ENCODE measurements at regions not wholly inside any gene's neighbourhood (a gene's known extent, or its start where the extent isn't known, plus 50 kb on each side); places are given as distances from the start of the nearest gene placed in this dataset.

GRCh38 chr22:49209452-49210195, 618.0 kb downstream of the BRD1 start:
- no peak overlapping the region for H3K27ac ChIP-seq
- no peaks in the 10 kb centered on the region for H3K9me3 ChIP-seq
- no peak for DNase-seq
- WGBS, 2 donors = 56 to 63% methylated on average over 8 to 12 of the region's 15 CpGs
- TF ChIP-seq POLR2A (IDR thresholded peaks at IDR 0.05) = no peak
- H3K27me3 ChIP-seq = peaks cover 0 to 39% (median 0%) of the 10 kb centered on the region in 4 donors
- no peaks in the 10 kb centered on the region for H3K4me1 ChIP-seq
- H3K4me3 ChIP-seq = no peak overlapping the region
- H3K36me3 ChIP-seq = no peaks in the 10 kb centered on the region
- intact Hi-C loops (cut with DNase I) = no loop called here

- Histone ChIP-seq H3K27ac (no peak overlapping the region), H3K27me3 (peaks cover 0 to 34% (median 0%) of the 10 kb centered on the region in 4 donors), H3K4me1 (no peaks in the 10 kb centered on the region), H3K9me3 (no peaks in the 10 kb centered on the region), H3K36me3 (no peaks in the 10 kb centered on the region), H3K4me3 (no peak overlapping the region)
- DNase-seq = no peak
- intact Hi-C loops (cut with DNase I) = no loop called here
- no peak for TF ChIP-seq POLR2A (IDR thresholded peaks at IDR 0.05)
- WGBS, 2 donors = 28 to 50% methylated on average over 10 to 15 of the region's 15 CpGs
Observed at GRCh38 chr22:49208768-49209252, 618.9 kb downstream of the BRD1 start.

- Histone ChIP-seq H3K27ac (no peak overlapping the region), H3K36me3 (no peaks in the 10 kb centered on the region), H3K9me3 (no peaks in the 10 kb centered on the region), H3K27me3 (peaks cover 0 to 33% (median 0%) of the 10 kb centered on the region in 4 donors), H3K4me3 (no peak overlapping the region), H3K4me1 (no peaks in the 10 kb centered on the region)
- no peak for DNase-seq
- WGBS, 2 donors = 70% methylated on average over 2 of the region's 2 CpGs; no CpG with 5 or more reads in 1 of the 2 donors
- TF ChIP-seq POLR2A (IDR thresholded peaks at IDR 0.05) (no peak), CTCF (IDR thresholded peaks at IDR 0.05) (no peak)
- intact Hi-C loops (cut with DNase I) = no loop called here
Observed at GRCh38 chr22:49208004-49208402, 619.7 kb downstream of the BRD1 start.

GRCh38 chr22:49207008-49208003, 620.4 kb downstream of the BRD1 start:
- intact Hi-C loops (cut with DNase I) = no loop called here

GRCh38 chr22:49206281-49206680, 621.4 kb downstream of the BRD1 start:
- intact Hi-C loops (cut with DNase I) = no loop called here
- Histone ChIP-seq H3K27me3 (peaks cover 0 to 34% (median 0%) of the 10 kb centered on the region in 4 donors), H3K36me3 (no peaks in the 10 kb centered on the region), H3K9me3 (no peaks in the 10 kb centered on the region), H3K4me1 (no peaks in the 10 kb centered on the region), H3K4me3 (no peak overlapping the region), H3K27ac (no peak overlapping the region)
- no peak for DNase-seq
- TF ChIP-seq CTCF (IDR thresholded peaks at IDR 0.05) = no peak
- TF ChIP-seq POLR2A (IDR thresholded peaks at IDR 0.05) = no peak
- WGBS, 2 donors = 82 to 89% methylated on average over 10 to 11 of the region's 12 CpGs

More at GRCh38 chr22:49207008-49208003, 620.4 kb downstream of the BRD1 start:
- H3K36me3 ChIP-seq = no peaks in the 10 kb centered on the region
- H3K27me3 ChIP-seq = peaks cover 0 to 33% (median 0%) of the 10 kb centered on the region in 4 donors
- TF ChIP-seq POLR2A (IDR thresholded peaks at IDR 0.05) (no peak), CTCF (IDR thresholded peaks at IDR 0.05) (no peak)
- WGBS, 2 donors = 0 to 76% methylated on average over 1 to 6 of the region's 16 CpGs
- H3K9me3 ChIP-seq = no peaks in the 10 kb centered on the region
- no peak overlapping the region for H3K27ac ChIP-seq
- no peaks in the 10 kb centered on the region for H3K4me1 ChIP-seq
- DNase-seq = no peak
- H3K4me3 ChIP-seq = no peak overlapping the region

- no peaks in the 10 kb centered on the region for H3K9me3 ChIP-seq
- DNase-seq = no peak
- no peak overlapping the region for H3K27ac ChIP-seq
- H3K27me3 ChIP-seq = peaks cover 0 to 38% (median 0%) of the 10 kb centered on the region in 4 donors
- intact Hi-C loops (cut with DNase I) = no loop called here
- TF ChIP-seq POLR2A (IDR thresholded peaks at IDR 0.05) (no peak), CTCF (IDR thresholded peaks at IDR 0.05) (no peak)
- H3K4me1 ChIP-seq = no peaks in the 10 kb centered on the region
- 35 to 76% methylated on average over 3 to 4 of the region's 5 CpGs for WGBS, 2 donors
- no peaks in the 10 kb centered on the region for H3K36me3 ChIP-seq
- H3K4me3 ChIP-seq = no peak overlapping the region
Observed at GRCh38 chr22:49205483-49205800, 622.2 kb downstream of the BRD1 start.

Measured in esophagus squamous epithelium (tissue), 5 donors.